ENCODE measurements at regions not wholly inside any gene's neighbourhood (a gene's known extent, or its start where the extent isn't known, plus 50 kb on each side); places are given as distances from the start of the nearest gene placed in this dataset.

- H3K27me3 ChIP-seq (ENCODE audit: control insufficient read depth, insufficient read depth, low read length): no peaks in the 10 kb centered on the region
- H3K4me3 ChIP-seq (ENCODE audit: low read length): no peak overlapping the region
- no peaks in the 10 kb centered on the region for H3K4me1 ChIP-seq (ENCODE audit: control insufficient read depth, insufficient read depth, low read length)
- no peaks in the 10 kb centered on the region for H3K36me3 ChIP-seq (ENCODE audit: control insufficient read depth, insufficient read depth, low read length)
- H3K9me3 ChIP-seq (ENCODE audit: control insufficient read depth, low read length): no peaks in the 10 kb centered on the region
- no peak overlapping the region for H3K9ac ChIP-seq (ENCODE audit: low read length)
These were observed 1726.0 kb downstream of the EFNB2 start for GRCh38 chr13:104809483-104809882.

- no peaks in the 10 kb centered on the region for H3K9me3 ChIP-seq (ENCODE audit: control insufficient read depth, low read length)
- no peaks in the 10 kb centered on the region for H3K36me3 ChIP-seq (ENCODE audit: control insufficient read depth, insufficient read depth, low read length)
- H3K9ac ChIP-seq (ENCODE audit: low read length): no peak overlapping the region
- H3K4me1 ChIP-seq (ENCODE audit: control insufficient read depth, insufficient read depth, low read length): no peaks in the 10 kb centered on the region
- no peak overlapping the region for H3K4me3 ChIP-seq (ENCODE audit: low read length)
- no peaks in the 10 kb centered on the region for H3K27me3 ChIP-seq (ENCODE audit: control insufficient read depth, insufficient read depth, low read length)
These were observed 1730.1 kb downstream of the EFNB2 start for GRCh38 chr13:104805346-104805745.

DNA sequence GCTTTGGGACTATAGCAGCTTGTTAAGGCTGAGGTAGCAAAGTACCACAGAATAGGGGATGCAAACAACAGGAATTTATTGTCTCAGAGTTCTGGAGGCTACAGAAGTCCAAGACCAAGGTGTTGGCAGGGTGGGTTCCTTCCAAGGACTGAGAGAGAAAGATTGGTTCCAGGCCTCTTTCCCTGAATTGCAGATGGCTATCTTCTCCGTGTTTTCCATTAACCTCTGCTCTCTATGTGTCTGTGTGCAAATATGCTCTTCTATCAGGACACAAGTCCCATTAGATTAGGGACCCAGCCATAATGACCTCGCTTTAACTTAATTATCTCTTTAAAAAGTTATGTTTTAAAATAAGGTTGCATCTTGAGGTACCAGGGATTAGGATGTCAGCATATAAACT, 1732.9 kb upstream of the SLC10A2 start:
- Histone ChIP-seq H3K4me3 (ENCODE audit: low read length) (no peak overlapping the region), H3K36me3 (ENCODE audit: control insufficient read depth, insufficient read depth, low read length) (no peaks in the 10 kb centered on the region), H3K4me1 (ENCODE audit: control insufficient read depth, insufficient read depth, low read length) (no peaks in the 10 kb centered on the region), H3K27me3 (ENCODE audit: control insufficient read depth, insufficient read depth, low read length) (no peaks in the 10 kb centered on the region), H3K9ac (ENCODE audit: low read length) (no peak overlapping the region), H3K9me3 (ENCODE audit: control insufficient read depth, low read length) (no peaks in the 10 kb centered on the region)

- H3K4me1 ChIP-seq (ENCODE audit: control insufficient read depth, insufficient read depth, low read length): no peaks in the 10 kb centered on the region
- no peaks in the 10 kb centered on the region for H3K36me3 ChIP-seq (ENCODE audit: control insufficient read depth, insufficient read depth, low read length)
- H3K27me3 ChIP-seq (ENCODE audit: control insufficient read depth, insufficient read depth, low read length): no peaks in the 10 kb centered on the region
- H3K4me3 ChIP-seq (ENCODE audit: low read length): no peak overlapping the region
- no peak overlapping the region for H3K9ac ChIP-seq (ENCODE audit: low read length)
- no peaks in the 10 kb centered on the region for H3K9me3 ChIP-seq (ENCODE audit: control insufficient read depth, low read length)
These were observed 1732.3 kb upstream of the SLC10A2 start for GRCh38 chr13:104798486-104798885.

- Histone ChIP-seq H3K4me3 (ENCODE audit: low read length) (no peak overlapping the region), H3K9ac (ENCODE audit: low read length) (no peak overlapping the region), H3K9me3 (ENCODE audit: control insufficient read depth, low read length) (no peaks in the 10 kb centered on the region), H3K4me1 (ENCODE audit: control insufficient read depth, insufficient read depth, low read length) (no peaks in the 10 kb centered on the region), H3K27me3 (ENCODE audit: control insufficient read depth, insufficient read depth, low read length) (no peaks in the 10 kb centered on the region), H3K36me3 (ENCODE audit: control insufficient read depth, insufficient read depth, low read length) (no peaks in the 10 kb centered on the region)
These were observed 1730.4 kb upstream of the SLC10A2 start for GRCh38 chr13:104796581-104796980.

DNA sequence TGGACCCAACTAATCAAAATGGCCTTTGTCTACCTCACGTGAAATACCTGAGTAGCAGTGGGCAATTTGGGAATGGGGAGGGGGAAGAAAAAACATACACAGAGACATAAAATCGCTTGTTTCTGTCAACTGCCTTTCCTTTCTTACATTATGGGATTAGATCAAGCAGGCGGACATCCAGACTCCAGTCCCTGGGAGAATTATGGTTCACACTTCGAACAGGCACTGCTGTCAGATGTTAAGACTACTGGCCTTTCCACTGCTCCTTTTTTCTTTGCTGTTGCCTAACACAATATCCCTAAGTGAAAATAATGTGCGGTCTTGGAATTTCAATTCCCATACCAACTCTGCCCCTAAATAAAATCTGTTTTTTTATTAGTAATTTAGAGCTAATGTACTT, 1719.7 kb upstream of the SLC10A2 start:
- H3K27me3 ChIP-seq (ENCODE audit: control insufficient read depth, insufficient read depth, low read length): no peaks in the 10 kb centered on the region
- H3K4me3 ChIP-seq (ENCODE audit: low read length): no peak overlapping the region
- no peaks in the 10 kb centered on the region for H3K9me3 ChIP-seq (ENCODE audit: control insufficient read depth, low read length)
- no peak overlapping the region for H3K9ac ChIP-seq (ENCODE audit: low read length)
- no peaks in the 10 kb centered on the region for H3K4me1 ChIP-seq (ENCODE audit: control insufficient read depth, insufficient read depth, low read length)
- no peaks in the 10 kb centered on the region for H3K36me3 ChIP-seq (ENCODE audit: control insufficient read depth, insufficient read depth, low read length)

DNA sequence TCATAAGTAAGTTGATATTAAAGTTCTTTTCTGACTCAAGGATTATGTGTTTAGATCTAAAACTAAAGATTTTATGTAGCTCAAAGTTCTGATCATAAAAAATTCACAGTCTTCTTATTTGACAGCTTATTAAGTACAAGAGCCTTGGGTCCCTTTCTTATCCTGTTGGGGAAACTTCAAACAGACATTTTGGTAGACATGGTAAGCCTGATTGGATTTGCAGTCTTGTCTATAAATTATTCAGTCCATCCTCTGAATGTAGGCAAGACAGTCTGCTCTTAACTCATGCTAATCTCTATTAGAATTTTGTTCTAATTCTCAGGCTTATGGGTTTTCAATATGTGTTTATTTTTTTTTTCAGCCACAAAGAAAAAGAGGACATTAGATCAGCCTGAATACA, 1718.7 kb upstream of the SLC10A2 start:
- Histone ChIP-seq H3K4me1 (ENCODE audit: control insufficient read depth, insufficient read depth, low read length) (no peaks in the 10 kb centered on the region), H3K36me3 (ENCODE audit: control insufficient read depth, insufficient read depth, low read length) (no peaks in the 10 kb centered on the region), H3K9ac (ENCODE audit: low read length) (no peak overlapping the region), H3K9me3 (ENCODE audit: control insufficient read depth, low read length) (no peaks in the 10 kb centered on the region), H3K27me3 (ENCODE audit: control insufficient read depth, insufficient read depth, low read length) (no peaks in the 10 kb centered on the region), H3K4me3 (ENCODE audit: low read length) (no peak overlapping the region)

DNA sequence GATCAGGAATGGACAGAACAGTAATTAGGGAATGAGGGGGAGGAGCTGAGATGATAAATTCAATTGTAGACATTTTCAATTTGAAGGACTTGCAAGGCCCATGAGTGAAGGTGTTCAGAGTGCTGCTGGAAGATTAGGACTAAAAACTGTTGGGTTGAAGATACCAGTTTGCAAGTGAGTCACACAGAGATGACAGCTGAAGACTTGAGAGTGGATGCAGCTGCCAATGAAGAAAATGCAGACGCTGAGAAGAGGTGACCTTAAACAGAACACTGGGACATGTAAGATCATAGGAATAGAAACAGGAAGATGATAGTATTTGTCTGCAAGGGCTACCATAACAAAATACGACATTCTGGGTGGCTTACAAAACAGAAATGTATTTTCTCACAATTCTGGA, 1716.5 kb upstream of the SLC10A2 start:
- Histone ChIP-seq H3K9ac (ENCODE audit: low read length) (no peak overlapping the region), H3K27me3 (ENCODE audit: control insufficient read depth, insufficient read depth, low read length) (no peaks in the 10 kb centered on the region), H3K36me3 (ENCODE audit: control insufficient read depth, insufficient read depth, low read length) (no peaks in the 10 kb centered on the region), H3K9me3 (ENCODE audit: control insufficient read depth, low read length) (no peaks in the 10 kb centered on the region), H3K4me1 (ENCODE audit: control insufficient read depth, insufficient read depth, low read length) (no peaks in the 10 kb centered on the region), H3K4me3 (ENCODE audit: low read length) (no peak overlapping the region)

DNA sequence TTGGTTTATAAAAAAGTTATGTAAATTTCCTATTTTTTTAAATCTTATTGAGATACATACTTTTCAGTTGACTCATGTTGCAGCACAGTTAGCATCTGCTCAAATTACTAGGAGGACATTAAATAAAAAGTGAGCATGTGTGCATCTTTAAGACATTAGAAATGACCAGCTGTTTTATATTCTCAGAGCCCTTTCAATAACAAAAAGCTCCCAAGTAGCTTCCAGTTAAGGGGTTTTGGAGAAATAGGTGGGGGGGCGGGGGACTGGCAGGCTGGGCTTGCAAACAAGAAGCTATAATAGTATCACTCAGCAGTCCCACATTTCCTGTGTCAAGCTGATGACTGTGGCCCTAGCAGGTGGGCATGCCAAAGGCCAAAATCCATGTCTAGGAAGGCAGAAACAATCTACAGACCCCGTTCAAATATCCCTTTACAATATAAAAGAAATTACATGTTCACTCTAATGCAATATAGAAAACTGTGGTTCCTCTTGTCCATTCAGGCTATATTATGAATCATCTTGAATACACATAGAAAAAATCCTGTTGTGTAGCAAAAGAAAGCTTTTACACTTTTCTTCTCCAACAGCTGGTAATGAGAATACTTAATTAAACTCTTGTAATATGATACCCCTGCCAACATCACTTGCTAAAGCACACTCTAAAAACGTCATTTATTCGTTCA, 1713.2 kb upstream of the SLC10A2 start:
- Histone ChIP-seq H3K9me3 (ENCODE audit: control insufficient read depth, low read length) (no peaks in the 10 kb centered on the region), H3K9ac (ENCODE audit: low read length) (no peak overlapping the region), H3K4me1 (ENCODE audit: control insufficient read depth, insufficient read depth, low read length) (no peaks in the 10 kb centered on the region), H3K4me3 (ENCODE audit: low read length) (no peak overlapping the region), H3K36me3 (ENCODE audit: control insufficient read depth, insufficient read depth, low read length) (no peaks in the 10 kb centered on the region), H3K27me3 (ENCODE audit: control insufficient read depth, insufficient read depth, low read length) (no peaks in the 10 kb centered on the region)

- Histone ChIP-seq H3K4me1 (ENCODE audit: control insufficient read depth, insufficient read depth, low read length) (no peaks in the 10 kb centered on the region), H3K9me3 (ENCODE audit: control insufficient read depth, low read length) (no peaks in the 10 kb centered on the region), H3K9ac (ENCODE audit: low read length) (no peak overlapping the region)
These were observed 1707.6 kb upstream of the SLC10A2 start for GRCh38 chr13:104773775-104774174.

GRCh38 chr13:104769545-104769944, 1703.3 kb upstream of the SLC10A2 start:
- no peaks in the 10 kb centered on the region for H3K9me3 ChIP-seq (ENCODE audit: control insufficient read depth, low read length)
- no peak overlapping the region for H3K9ac ChIP-seq (ENCODE audit: low read length)
- H3K4me3 ChIP-seq (ENCODE audit: low read length): no peak overlapping the region
- no peaks in the 10 kb centered on the region for H3K27me3 ChIP-seq (ENCODE audit: control insufficient read depth, insufficient read depth, low read length)
- H3K4me1 ChIP-seq (ENCODE audit: control insufficient read depth, insufficient read depth, low read length): no peaks in the 10 kb centered on the region
- no peaks in the 10 kb centered on the region for H3K36me3 ChIP-seq (ENCODE audit: control insufficient read depth, insufficient read depth, low read length)

More at GRCh38 chr13:104773775-104774174, 1707.6 kb upstream of the SLC10A2 start:
- no peaks in the 10 kb centered on the region for H3K36me3 ChIP-seq (ENCODE audit: control insufficient read depth, insufficient read depth, low read length)
- no peaks in the 10 kb centered on the region for H3K27me3 ChIP-seq (ENCODE audit: control insufficient read depth, insufficient read depth, low read length)
- no peak overlapping the region for H3K4me3 ChIP-seq (ENCODE audit: low read length)

- Histone ChIP-seq H3K4me1 (ENCODE audit: control insufficient read depth, insufficient read depth, low read length) (peaks cover 4% of the 10 kb centered on the region), H3K27me3 (ENCODE audit: control insufficient read depth, insufficient read depth, low read length) (no peaks in the 10 kb centered on the region), H3K9ac (ENCODE audit: low read length) (no peak overlapping the region), H3K4me3 (ENCODE audit: low read length) (no peak overlapping the region), H3K36me3 (ENCODE audit: control insufficient read depth, insufficient read depth, low read length) (no peaks in the 10 kb centered on the region), H3K9me3 (ENCODE audit: control insufficient read depth, low read length) (no peaks in the 10 kb centered on the region)
These were observed 1700.1 kb upstream of the SLC10A2 start for GRCh38 chr13:104766319-104766718.

DNA sequence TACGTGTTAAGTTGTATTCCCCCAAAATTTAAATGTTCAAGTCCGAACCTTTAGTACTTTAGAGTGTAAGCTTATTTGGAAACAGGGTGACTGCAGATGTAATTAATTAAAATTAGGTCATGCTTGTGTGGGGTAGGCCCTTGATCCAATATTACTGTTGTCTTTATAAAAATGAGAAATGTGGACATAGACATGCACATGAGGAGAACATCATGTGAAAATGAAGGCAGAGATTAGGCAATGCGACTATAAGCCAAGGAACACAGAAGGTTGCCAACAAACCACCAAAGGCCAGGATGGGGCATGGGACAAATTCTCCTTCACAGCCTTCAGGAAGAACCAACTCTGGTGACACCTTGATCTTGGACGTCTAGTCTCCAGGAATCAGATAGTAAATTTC, 1698.4 kb upstream of the SLC10A2 start:
- Histone ChIP-seq H3K27me3 (ENCODE audit: control insufficient read depth, insufficient read depth, low read length) (no peaks in the 10 kb centered on the region), H3K36me3 (ENCODE audit: control insufficient read depth, insufficient read depth, low read length) (no peaks in the 10 kb centered on the region), H3K4me1 (ENCODE audit: control insufficient read depth, insufficient read depth, low read length) (peaks cover 4% of the 10 kb centered on the region), H3K9ac (ENCODE audit: low read length) (no peak overlapping the region), H3K4me3 (ENCODE audit: low read length) (no peak overlapping the region), H3K9me3 (ENCODE audit: control insufficient read depth, low read length) (no peaks in the 10 kb centered on the region)
